ENCODE measurements at regions not wholly inside any gene's neighbourhood (a gene's known extent, or its start where the extent isn't known, plus 50 kb on each side); places are given as distances from the start of the nearest gene placed in this dataset.
"Not testable (repeated sequence)": the region's sequence is repeated elsewhere in the genome, so short reads cannot be mapped to it uniquely, and the experiment has no call there.

DNA sequence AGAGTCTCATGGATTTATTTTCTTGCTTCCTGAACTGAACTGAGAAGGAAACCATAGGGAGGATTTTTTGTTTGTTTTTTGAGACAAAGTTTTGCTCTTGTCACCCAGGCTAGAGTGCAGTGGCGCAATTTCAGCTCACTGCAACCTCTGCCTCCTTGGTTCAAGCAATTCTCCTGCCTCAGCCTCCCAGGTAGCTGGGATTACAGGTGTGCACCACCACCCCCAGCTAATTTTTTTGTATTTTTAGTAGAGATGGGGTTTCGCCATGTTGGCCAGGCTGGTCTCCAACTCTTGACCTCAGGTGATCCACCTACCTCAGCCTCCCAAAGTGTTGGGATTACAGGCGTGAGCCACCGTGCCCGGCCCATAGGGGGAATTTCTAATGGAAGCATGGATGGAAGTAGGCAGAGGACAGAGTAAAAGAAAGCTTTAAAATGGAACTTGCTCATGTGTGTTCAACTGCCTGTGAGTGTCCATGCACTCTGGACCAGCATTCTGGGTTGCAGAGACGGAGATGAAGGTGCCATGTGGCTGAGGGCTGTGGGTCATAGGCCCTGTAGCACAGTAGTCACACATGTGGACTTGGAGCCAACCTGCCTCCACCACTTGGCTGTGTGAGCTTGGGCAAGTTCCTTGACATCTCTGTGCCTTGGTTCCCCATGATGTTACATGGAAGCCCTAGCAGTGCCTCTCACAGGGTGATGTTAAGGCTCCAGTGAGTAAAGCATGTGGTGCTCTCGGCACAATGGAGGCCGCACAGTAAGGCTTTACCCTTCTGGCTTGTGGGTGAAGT, 68.5 kb upstream of the ID2 start:
- not testable (repeated sequence) for DNase-seq (ENCODE audit: extremely low spot score); H3K4me3 ChIP-seq (ENCODE audit: low read depth, low read length); H3K36me3 ChIP-seq (ENCODE audit: insufficient read depth); H3K27ac ChIP-seq (ENCODE audit: low read depth); H3K4me1 ChIP-seq (ENCODE audit: insufficient read depth)
- 96% methylated on average over 8 of the region's 8 CpGs for WGBS

DNA sequence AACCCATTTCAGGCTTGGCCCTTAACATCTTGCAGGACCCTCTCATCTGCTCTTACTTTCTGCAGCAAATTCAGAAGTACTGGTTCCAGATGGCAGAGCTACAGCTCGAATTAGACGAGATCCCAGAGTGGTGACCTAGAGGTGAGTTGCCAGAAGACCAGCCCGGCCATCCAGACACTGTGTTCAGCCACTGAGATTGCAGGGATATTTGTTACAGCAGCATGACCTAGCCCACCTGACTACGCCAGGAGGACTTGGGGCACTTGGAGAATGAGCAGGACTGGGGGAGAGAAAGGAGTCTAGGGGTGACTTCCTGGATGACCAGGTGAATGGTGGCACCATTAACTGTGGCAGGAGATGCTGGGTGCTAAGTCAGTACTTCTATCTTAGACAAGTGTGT, 67.2 kb upstream of the ID2 start:
- 96% methylated on average over 4 of the region's 4 CpGs for WGBS
- Histone ChIP-seq H3K36me3 (ENCODE audit: insufficient read depth) (no peaks in the 10 kb centered on the region), H3K4me1 (ENCODE audit: insufficient read depth) (no peaks in the 10 kb centered on the region), H3K4me3 (ENCODE audit: low read depth, low read length) (no peak overlapping the region), H3K27ac (ENCODE audit: low read depth) (no peak overlapping the region)
- no peak for DNase-seq (ENCODE audit: extremely low spot score)

DNA sequence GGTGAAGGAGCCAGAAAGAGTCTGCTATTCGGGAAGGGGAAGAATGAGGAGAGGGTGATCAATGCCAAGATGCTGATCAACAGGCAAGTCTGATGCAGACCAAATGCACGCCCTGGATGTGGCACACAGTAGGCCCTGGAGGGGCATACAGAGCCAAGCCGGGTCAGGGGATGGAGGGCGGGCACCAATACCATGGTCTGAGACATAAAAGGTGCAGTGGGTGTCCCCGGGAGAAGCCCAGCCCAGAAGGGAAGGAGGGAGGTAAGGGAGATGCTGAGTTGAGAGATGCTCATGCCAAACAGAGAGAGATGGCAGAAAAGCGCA, 66.6 kb upstream of the ID2 start:
- no peak overlapping the region for H3K4me3 ChIP-seq (ENCODE audit: low read depth, low read length)
- H3K27ac ChIP-seq (ENCODE audit: low read depth), result no peak overlapping the region
- no peaks in the 10 kb centered on the region for H3K4me1 ChIP-seq (ENCODE audit: insufficient read depth)
- no peak for DNase-seq (ENCODE audit: extremely low spot score)
- WGBS, result 97% methylated on average over 6 of the region's 6 CpGs
- H3K36me3 ChIP-seq (ENCODE audit: insufficient read depth), result no peaks in the 10 kb centered on the region

DNA sequence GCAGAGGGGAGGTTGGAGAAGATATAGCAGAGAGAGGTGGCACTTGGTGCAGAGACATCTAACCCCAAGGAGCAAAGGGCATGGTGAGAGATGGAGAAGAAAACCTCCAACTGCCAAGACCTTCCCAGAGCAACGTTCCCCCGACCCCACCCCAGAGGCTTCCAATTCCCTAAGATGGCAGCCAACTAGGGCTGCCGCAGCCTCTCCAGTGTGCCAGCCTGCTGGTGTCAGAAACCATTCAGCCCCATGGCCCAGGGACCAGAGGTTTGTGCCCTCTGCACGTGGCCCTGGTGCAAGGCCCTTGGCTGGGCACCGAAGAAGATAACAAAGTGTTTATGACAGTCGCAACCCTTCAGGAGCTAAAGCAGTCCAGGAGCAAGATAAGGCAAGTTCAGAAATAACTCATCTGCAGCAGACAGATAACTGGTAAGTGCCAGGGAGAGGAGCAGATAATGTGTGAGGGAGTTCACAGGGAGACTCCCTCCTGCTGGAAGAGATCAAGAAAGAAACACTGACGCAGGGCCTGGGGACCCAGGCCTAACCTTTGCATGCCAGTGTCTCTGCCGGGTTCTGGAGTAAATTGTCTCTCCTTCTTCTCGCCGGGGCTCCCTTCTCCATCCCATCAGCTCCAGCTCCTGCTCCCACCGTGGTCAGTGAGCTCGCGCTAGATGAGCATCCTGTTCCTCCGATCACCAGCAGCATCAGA, 66.1 kb upstream of the ID2 start:
- no peak for DNase-seq (ENCODE audit: extremely low spot score)
- WGBS, result 74% methylated on average over 14 of the region's 14 CpGs
- Histone ChIP-seq H3K4me3 (ENCODE audit: low read depth, low read length) (no peak overlapping the region), H3K4me1 (ENCODE audit: insufficient read depth) (no peaks in the 10 kb centered on the region), H3K27ac (ENCODE audit: low read depth) (no peak overlapping the region), H3K36me3 (ENCODE audit: insufficient read depth) (no peaks in the 10 kb centered on the region)

DNA sequence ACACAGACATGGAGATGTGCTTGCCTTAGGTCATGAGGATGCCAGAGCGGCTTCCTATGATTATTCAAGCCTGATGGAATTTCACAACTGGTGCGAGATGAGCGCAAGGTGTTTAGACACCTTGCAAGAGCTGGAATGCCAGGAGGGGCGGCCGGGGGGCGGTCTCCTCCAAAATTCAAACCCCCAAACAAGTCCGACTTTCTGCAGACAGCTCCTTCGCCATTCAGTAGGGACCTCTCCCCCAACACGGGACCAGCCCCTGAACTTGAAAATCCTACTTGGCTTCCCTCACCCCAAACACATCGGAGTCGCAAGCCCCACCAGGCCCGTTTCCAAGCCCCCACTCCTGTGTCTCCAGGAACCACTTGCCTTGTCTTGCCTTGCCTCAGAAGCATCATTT, 64.8 kb upstream of the ID2 start:
- Histone ChIP-seq H3K4me3 (ENCODE audit: low read depth, low read length) (no peak overlapping the region), H3K36me3 (ENCODE audit: insufficient read depth) (no peaks in the 10 kb centered on the region), H3K4me1 (ENCODE audit: insufficient read depth) (peaks cover 1% of the 10 kb centered on the region), H3K27ac (ENCODE audit: low read depth) (no peak overlapping the region)
- no peak for DNase-seq (ENCODE audit: extremely low spot score)
- 96% methylated on average over 12 of the region's 12 CpGs for WGBS

DNA sequence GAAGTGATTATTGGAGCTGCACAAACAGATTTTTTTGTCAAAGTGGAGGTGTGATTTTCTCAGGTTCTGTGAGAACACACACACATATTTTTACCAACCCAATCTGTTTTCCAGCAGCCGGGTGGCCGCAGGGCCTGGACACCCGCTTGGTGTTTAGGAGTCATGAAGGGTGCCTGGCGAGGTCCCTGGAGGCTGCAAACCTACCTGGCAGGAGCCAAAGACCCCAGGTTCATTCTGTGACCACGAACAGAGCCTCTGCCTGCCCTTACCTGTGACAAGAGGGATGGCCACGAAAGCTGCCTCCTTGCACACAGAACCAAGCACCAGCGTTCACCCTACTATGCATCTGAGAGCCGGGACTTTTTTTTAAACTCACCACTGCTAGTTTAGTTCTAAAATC, 64.3 kb upstream of the ID2 start:
- 95% methylated on average over 8 of the region's 8 CpGs for WGBS
- H3K27ac ChIP-seq (ENCODE audit: low read depth), result no peak overlapping the region
- H3K4me3 ChIP-seq (ENCODE audit: low read depth, low read length), result no peak overlapping the region
- H3K36me3 ChIP-seq (ENCODE audit: insufficient read depth), result no peaks in the 10 kb centered on the region
- DNase-seq (ENCODE audit: extremely low spot score), result no peak
- peaks cover 1% of the 10 kb centered on the region for H3K4me1 ChIP-seq (ENCODE audit: insufficient read depth)

DNA sequence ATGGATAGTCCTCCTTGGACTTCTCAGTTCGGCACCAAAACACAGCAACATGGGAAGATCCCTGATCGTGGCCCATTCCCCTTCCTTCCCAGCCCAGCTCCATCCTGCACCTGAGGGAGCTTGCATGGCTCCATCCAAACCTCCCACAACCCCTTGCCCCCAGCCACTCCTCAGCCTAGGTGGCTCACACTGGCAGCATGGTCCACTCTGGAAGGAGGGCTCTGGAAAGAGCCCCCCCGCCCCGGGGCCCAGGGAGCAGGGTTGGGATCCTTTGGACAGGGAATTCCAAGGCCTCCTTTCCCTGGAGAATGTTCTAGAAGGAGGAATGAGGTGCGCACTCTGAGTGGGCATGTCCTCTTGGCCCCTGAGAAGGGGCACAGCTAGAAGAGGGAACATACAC, 62.8 kb upstream of the ID2 start:
- Histone ChIP-seq H3K27ac (ENCODE audit: low read depth) (no peak overlapping the region), H3K4me1 (ENCODE audit: insufficient read depth) (peaks cover 1% of the 10 kb centered on the region), H3K36me3 (ENCODE audit: insufficient read depth) (no peaks in the 10 kb centered on the region), H3K4me3 (ENCODE audit: low read depth, low read length) (no peak overlapping the region)
- DNase-seq (ENCODE audit: extremely low spot score), result no peak
- 96% methylated on average over 5 of the region's 5 CpGs for WGBS

DNA sequence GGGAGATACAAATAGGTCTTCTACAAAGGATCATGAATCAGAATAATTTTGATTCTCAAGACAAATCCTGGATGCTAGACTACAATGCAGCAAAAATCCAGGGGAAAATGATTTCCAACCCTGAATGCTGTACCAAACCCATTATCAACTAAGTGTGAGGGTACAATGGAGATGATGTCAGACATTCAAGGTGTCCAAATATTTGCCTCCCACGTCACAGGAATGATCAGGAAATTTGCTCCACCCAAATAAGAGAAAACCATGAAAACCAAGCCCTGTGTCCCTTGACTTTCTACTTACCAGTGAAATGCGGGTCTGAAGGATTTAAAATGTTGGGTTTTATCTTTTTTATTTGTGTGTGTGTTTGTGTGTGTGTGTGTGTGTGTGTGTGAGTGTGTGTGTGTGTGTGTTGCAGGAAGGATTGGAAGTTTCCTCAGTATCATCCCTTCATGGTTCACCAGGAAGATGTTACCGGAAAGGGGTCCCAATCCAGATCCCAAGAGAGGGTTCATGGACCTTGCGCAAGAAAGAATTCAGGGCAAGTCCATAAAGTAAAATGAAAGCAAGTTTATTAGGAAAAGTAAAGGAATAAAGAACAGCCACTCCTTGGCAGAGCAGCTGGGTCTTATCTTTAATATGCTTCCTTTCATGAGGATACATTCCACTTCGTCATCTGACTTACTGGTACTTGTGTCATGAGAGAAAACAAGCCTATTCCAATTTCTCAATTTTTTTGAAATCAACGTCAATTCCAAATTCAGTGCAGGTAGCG, 61.1 kb upstream of the ID2 start:
- H3K4me1 ChIP-seq (ENCODE audit: insufficient read depth), result peaks cover 1% of the 10 kb centered on the region
- no peak overlapping the region for H3K27ac ChIP-seq (ENCODE audit: low read depth)
- 45% methylated on average over 7 of the region's 7 CpGs for WGBS
- no peaks in the 10 kb centered on the region for H3K36me3 ChIP-seq (ENCODE audit: insufficient read depth)
- DNase-seq (ENCODE audit: extremely low spot score), result no peak
- no peak overlapping the region for H3K4me3 ChIP-seq (ENCODE audit: low read depth, low read length)

DNA sequence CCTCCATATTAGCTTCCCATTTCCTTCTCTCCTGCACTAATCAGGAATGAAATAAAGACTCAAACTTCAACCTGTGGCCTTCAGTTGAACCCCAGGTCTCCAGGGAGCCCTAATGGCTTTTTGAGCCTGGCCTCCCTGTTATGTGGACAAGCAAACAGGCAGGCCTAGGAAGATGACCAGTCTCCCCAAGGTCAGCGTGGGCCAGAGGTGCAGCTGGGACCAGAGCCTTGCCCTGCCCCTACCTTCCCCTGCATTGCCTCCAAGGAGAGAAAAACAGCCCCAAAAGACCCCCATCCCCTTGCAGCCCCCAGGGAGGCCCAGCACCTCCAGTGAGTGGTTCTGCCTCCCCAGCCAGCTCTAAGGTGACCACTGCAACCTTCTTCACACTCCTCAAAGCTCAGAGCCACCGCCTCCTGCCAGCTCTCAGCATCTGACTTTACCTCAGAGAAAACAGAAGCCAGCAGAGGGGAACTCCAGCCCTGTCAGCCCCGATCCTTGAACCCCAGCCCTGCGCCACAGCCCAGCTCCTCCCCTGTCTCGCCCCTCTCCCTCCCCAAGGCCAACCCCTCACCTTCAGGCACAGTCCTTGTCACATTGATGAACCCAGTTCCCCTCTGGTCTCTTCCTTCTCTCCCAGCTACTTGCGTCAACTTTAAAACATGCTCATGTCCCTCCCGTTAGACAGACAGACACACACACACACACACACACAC, 59.5 kb upstream of the ID2 start:
- Histone ChIP-seq H3K4me1 (ENCODE audit: insufficient read depth) (peaks cover 1% of the 10 kb centered on the region), H3K4me3 (ENCODE audit: low read depth, low read length) (no peak overlapping the region), H3K27ac (ENCODE audit: low read depth) (no peak overlapping the region), H3K36me3 (ENCODE audit: insufficient read depth) (no peaks in the 10 kb centered on the region)
- 97% methylated on average over 7 of the region's 7 CpGs for WGBS
- DNase-seq (ENCODE audit: extremely low spot score), result no peak

DNA sequence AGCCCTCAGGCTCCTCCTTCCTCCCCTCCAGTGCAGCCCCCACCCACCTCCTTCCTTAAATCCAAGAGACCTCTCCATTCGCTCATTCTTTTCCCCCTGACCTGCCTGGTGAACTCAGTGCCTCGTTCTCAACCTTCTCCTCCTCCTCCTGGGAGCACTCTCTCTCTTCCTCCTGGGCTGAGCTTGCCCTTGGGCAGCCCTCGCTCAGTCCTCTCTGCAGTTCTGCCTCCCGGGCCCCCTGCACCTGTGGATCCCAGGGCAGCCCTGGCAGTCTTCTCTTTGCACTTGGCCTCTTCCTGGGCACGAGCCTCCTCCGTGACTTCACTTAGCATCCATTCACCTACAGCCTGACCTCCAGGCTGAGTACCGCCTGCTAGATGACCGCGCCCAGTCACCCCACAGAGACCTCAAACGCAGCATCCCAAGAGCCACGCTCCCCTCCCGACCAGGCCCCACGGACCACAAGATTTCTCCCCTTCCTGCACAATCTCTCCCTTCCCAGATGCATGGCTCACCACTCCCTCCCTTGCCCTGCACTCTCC, 58.9 kb upstream of the ID2 start:
- WGBS, result 90% methylated on average over 13 of the region's 13 CpGs
- no peaks in the 10 kb centered on the region for H3K36me3 ChIP-seq (ENCODE audit: insufficient read depth)
- no peak for DNase-seq (ENCODE audit: extremely low spot score)
- H3K27ac ChIP-seq (ENCODE audit: low read depth), result no peak overlapping the region
- peaks cover 1% of the 10 kb centered on the region for H3K4me1 ChIP-seq (ENCODE audit: insufficient read depth)
- no peak overlapping the region for H3K4me3 ChIP-seq (ENCODE audit: low read depth, low read length)

DNA sequence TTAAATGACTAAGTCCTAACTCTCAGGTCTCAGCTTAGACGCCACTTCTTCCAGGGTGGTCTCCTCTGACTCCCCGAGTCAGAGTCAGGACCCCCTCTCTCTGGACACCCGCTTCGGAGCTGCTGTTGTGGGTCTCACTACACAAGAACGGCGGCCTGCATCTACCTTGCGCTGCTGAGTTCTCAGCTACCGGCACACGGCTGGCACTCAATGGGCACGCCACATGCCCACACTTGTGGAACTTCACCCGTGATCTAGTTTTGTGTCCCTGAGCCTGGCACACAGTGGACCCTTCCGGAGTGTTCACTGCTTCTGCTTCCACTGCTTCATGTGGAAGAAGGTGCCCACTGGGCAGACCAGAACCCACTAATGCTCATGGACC, 58.3 kb upstream of the ID2 start:
- no peak overlapping the region for H3K27ac ChIP-seq (ENCODE audit: low read depth)
- H3K36me3 ChIP-seq (ENCODE audit: insufficient read depth), result no peaks in the 10 kb centered on the region
- no peak for DNase-seq (ENCODE audit: extremely low spot score)
- no peak overlapping the region for H3K4me3 ChIP-seq (ENCODE audit: low read depth, low read length)
- peaks cover 1% of the 10 kb centered on the region for H3K4me1 ChIP-seq (ENCODE audit: insufficient read depth)
- WGBS, result 86% methylated on average over 12 of the region's 12 CpGs

DNA sequence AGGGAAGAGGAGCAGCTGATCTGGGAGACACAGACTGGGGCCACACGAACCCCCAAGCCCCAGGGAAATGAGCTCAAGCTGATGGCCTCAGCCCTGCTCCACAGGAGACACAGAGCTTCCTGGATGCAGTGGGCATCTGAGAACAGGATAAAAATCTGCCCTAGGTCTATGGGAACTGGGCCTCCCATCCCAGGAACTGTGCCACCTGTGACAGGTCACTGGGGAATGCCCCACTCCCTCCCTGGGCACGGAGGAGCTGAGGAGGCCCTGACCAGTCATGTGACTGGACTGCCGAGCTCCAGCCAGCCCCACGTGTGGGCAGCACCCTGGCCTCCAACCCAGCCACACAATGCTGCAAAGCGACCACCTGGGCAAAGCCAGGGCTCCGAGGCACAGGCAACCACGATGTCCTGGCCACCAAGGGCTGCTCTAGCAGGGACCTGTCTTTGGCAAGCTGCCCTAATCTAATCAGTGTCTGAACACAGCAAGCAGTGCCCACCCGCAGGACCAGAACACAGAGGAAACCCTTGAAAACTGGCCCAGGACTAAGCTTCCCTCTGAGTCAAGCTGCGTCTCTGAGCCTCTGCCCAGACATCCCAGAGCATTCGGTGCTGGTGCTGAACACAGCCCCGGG, 57.8 kb upstream of the ID2 start:
- Histone ChIP-seq H3K4me3 (ENCODE audit: low read depth, low read length) (no peak overlapping the region), H3K27ac (ENCODE audit: low read depth) (no peak overlapping the region), H3K36me3 (ENCODE audit: insufficient read depth) (no peaks in the 10 kb centered on the region), H3K4me1 (ENCODE audit: insufficient read depth) (peaks cover 1% of the 10 kb centered on the region)
- DNase-seq (ENCODE audit: extremely low spot score), result no peak
- WGBS, result 78% methylated on average over 11 of the region's 11 CpGs

DNA sequence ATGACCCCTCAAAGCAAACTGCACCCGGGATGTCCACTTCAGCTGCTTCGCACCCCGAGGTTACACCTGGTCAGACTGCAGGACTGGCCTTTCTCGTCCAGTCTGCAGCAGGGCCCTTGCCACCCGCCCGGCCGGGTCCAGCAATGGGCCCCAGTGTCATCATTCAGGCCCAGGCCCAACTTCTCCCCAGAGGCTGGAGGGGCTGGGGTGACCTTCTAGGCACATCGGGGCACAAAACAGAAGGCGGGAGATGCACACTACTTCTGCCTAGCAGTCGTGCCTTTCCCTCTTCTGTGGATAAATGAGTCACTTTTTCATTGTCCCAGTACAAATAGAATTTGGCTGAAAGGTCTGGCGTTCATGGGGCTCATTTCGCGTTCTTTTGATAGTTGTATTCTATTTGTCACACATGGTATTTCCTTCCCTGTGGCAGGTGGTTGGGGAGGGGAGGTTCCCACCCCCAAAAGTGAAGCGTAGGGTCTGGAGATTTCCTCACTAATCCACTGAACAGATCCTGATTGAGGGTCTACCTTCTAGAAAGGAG, 56.9 kb upstream of the ID2 start:
- H3K36me3 ChIP-seq (ENCODE audit: insufficient read depth), result no peaks in the 10 kb centered on the region
- no peak for DNase-seq (ENCODE audit: extremely low spot score)
- H3K4me3 ChIP-seq (ENCODE audit: low read depth, low read length), result no peak overlapping the region
- H3K27ac ChIP-seq (ENCODE audit: low read depth), result no peak overlapping the region
- H3K4me1 ChIP-seq (ENCODE audit: insufficient read depth), result peaks cover 1% of the 10 kb centered on the region
- WGBS, result 91% methylated on average over 14 of the region's 14 CpGs
